GM12874 (cell line): ENCODE measurements at regions not wholly inside any gene's neighbourhood (a gene's known extent, or its start where the extent isn't known, plus 50 kb on each side); places are given as distances from the start of the nearest gene placed in this dataset.

Experiments
- CTCF ChIP-seq: IDR thresholded peaks from 2 replicates; pipeline ENCODE4 v1.5.1; 2011; ENCODE audit warnings: low read depth, mild to moderate bottlenecking, control low read depth, low read length, moderate library complexity; ENCODE audit not compliant: insufficient read depth

- no peak for TF ChIP-seq CTCF
These were observed 1141.4 kb upstream of the EYS start for GRCh38 chr6:66848244-66848953.

GRCh38 chr6:66838764-66839163 is 1131.7 kb upstream of the EYS start:
- no peak for TF ChIP-seq CTCF

- TF ChIP-seq CTCF, result no peak
These were observed 1118.5 kb upstream of the EYS start for GRCh38 chr6:66825539-66825938.

GRCh38 chr6:66814156-66814555 is 1107.1 kb upstream of the EYS start:
- no peak for TF ChIP-seq CTCF

GRCh38 chr6:66808771-66809170 is 1101.7 kb upstream of the EYS start:
- TF ChIP-seq CTCF, result no peak

GRCh38 chr6:66796987-66797386 is 1090.0 kb upstream of the EYS start:
- no peak for TF ChIP-seq CTCF

GRCh38 chr6:66788579-66788978 is 1081.6 kb upstream of the EYS start:
- TF ChIP-seq CTCF, result no peak

- no peak for TF ChIP-seq CTCF
These were observed 1065.8 kb upstream of the EYS start for GRCh38 chr6:66772800-66773199.
